ENCODE measurements at regions not wholly inside any gene's neighbourhood (a gene's known extent, or its start where the extent isn't known, plus 50 kb on each side); places are given as distances from the start of the nearest gene placed in this dataset.

- Histone ChIP-seq H3K27ac (ENCODE audit: extremely low read depth, low read depth, low read length) (no peak overlapping the region), H4K20me1 (replicated peaks; ENCODE audit: control insufficient read depth, insufficient read depth, low read length) (0 out of 2 replicates have a peak, but pooled peaks cover 3% of the 10 kb centered on the region), H3K36me3 (ENCODE audit: control insufficient read depth, insufficient read depth, low read length) (no peaks in the 10 kb centered on the region), H3K9me1 (ENCODE audit: control insufficient read depth, insufficient read depth, low read length) (no peaks in the 10 kb centered on the region), H3K79me2 (ENCODE audit: control insufficient read depth, insufficient read depth, low read length) (no peaks in the 10 kb centered on the region), H2AFZ (ENCODE audit: low read depth, low read length) (no peak overlapping the region), H3K4me2 (ENCODE audit: insufficient read depth, low read length) (no peak overlapping the region), H3K4me1 (replicated peaks in 1 of 2; ENCODE audit: control insufficient read depth in 2 of 2, insufficient read depth in 2 of 2, low read length in 2 of 2) (peaks cover 0 to 8% of the 10 kb centered on the region in 2 experiments; a peak in 2 of 5 replicates), H3K4me3 (no peak overlapping the region), H3K27me3 (ENCODE audit: control insufficient read depth in 2 of 2, insufficient read depth in 2 of 2, low read length in 2 of 2) (peaks cover 2 to 37% of the 10 kb centered on the region in 2 experiments; a peak in 4 of 5 replicates), H3K9me3 (replicated peaks; ENCODE audit: control insufficient read depth, insufficient read depth, low read depth, low read length) (no peaks in the 10 kb centered on the region), H3K9ac (ENCODE audit: insufficient read depth in 1 of 2, low read depth in 2 of 2, low read length in 2 of 2) (no peak overlapping the region)
- intact Hi-C loops (cut with micrococcal nuclease) (no loop called here), in situ Hi-C loops (cut with MboI) (no loop called here)
- DNase-seq (ENCODE audit: extremely low read depth in 1 of 4, low spot score in 3 of 4) (peak in 3 of 4 experiments; percentile 30 to 36 (median 31)), FAIRE-seq (no peak), ATAC-seq (peak; percentile 85)
- WGBS (ENCODE audit: insufficient coverage, low coverage, missing lambda C conversion rate) = 0% methylated on average over 22 of the region's 23 CpGs
- POLR2A ChIA-PET = interaction anchor here (0.6 to 1.0 kb wide), 2 partner anchors 11 to 350 kb away, joined by 3 read pairs; no protein-coding TSS in a partner anchor
- no TSS peak for BruUV-seq (replicated peaks)
- CTCF ChIA-PET (ENCODE audit: low intra/inter-chr PET ratio) = no interaction called here
- TF ChIP-seq ZNF134 (CRISPR knock-in tag; conservative IDR thresholded peaks at IDR 0.05) (no peak), ZNF239 (CRISPR knock-in tag; IDR thresholded peaks at IDR 0.05) (no peak), CEBPZ (IDR thresholded peaks at IDR 0.05; ENCODE audit: borderline replicate concordance, low read depth, low read length) (no peak), ZNF592 (IDR thresholded peaks at IDR 0.05) (no peak), CTCF (IDR thresholded peaks at IDR 0.05 in 2 of 3, conservative IDR thresholded peaks at IDR 0.05 in 1 of 3; ENCODE audit: insufficient read depth in 2 of 3, low read depth in 1 of 3, low read length in 3 of 3) (peak; percentile 24 to 30 (median 26); a peak in 3 of 6 replicates), CHD1 (IDR thresholded peaks at IDR 0.05; ENCODE audit: low read length) (no peak), HINFP (tag; conservative IDR thresholded peaks at IDR 0.05; ENCODE audit: low read depth) (no peak), JUND (IDR thresholded peaks at IDR 0.05; ENCODE audit: borderline replicate concordance, low read depth, low read length) (0 out of 2 replicates have a peak, but pooled peaks have one; percentile 8), JUND (tag; IDR thresholded peaks at IDR 0.05; ENCODE audit: borderline replicate concordance, low read depth, low read length) (no peak; the same call in 2 of the 3 replicates)
Observed at GRCh38 chr2:120669121-120669952, 66.3 kb upstream of the GLI2 start.
